Gastroesophageal sphincter (tissue), 3 donors: ENCODE measurements at regions not wholly inside any gene's neighbourhood (a gene's known extent, or its start where the extent isn't known, plus 50 kb on each side); places are given as distances from the start of the nearest gene placed in this dataset.

Experiments
- POLR2A ChIP-seq, 2 donors: fragments of 450-650 bp; IDR thresholded peaks; one replicate each; pipeline ENCODE4 v1.6.1; 2017; ENCODE audit warnings: antibody characterized with exemption in 2 of 2, mild to moderate bottlenecking in 2 of 2, moderate library complexity in 1 of 2
- POLR2AphosphoS5 ChIP-seq: sonication (generic); formaldehyde crosslinking; IDR thresholded peaks from one replicate; pipeline ENCODE4 v1.6.1; 2017; ENCODE audit warnings: antibody characterized with exemption
- TF ChIP-seq, protein P1 (sequence below), 4 experiments: fragments of 200-600 bp in 2 of 4; fragments of 450-650 bp in 2 of 4; sonication (generic) in 1 of 4; IDR thresholded peaks; one replicate each; pipeline ENCODE4 v1.5.1; 2017 to 2019; ENCODE audit warnings: antibody characterized with exemption in 4 of 4, mild to moderate bottlenecking in 2 of 4, moderate library complexity in 2 of 4

DNA sequence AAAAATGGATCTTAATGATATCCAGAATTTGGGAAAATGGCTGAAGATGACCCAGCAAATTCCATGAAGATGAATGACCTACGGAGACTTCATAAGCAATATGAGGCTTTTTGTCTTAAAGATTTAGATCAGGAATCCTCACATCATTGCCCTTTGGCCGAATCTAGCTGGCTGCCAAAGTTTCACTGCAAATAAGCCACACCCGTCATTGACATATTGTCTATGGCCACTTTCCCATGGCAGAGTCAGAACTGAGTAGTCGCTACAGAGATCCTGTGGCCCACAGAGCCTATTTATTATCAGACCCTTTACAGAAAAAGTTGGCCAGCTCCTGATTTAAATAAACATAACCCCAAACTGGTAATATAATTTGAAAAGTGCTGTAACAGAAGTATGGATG lies 307.4 kb upstream of the RARB start:
- TF ChIP-seq, protein P1, sequence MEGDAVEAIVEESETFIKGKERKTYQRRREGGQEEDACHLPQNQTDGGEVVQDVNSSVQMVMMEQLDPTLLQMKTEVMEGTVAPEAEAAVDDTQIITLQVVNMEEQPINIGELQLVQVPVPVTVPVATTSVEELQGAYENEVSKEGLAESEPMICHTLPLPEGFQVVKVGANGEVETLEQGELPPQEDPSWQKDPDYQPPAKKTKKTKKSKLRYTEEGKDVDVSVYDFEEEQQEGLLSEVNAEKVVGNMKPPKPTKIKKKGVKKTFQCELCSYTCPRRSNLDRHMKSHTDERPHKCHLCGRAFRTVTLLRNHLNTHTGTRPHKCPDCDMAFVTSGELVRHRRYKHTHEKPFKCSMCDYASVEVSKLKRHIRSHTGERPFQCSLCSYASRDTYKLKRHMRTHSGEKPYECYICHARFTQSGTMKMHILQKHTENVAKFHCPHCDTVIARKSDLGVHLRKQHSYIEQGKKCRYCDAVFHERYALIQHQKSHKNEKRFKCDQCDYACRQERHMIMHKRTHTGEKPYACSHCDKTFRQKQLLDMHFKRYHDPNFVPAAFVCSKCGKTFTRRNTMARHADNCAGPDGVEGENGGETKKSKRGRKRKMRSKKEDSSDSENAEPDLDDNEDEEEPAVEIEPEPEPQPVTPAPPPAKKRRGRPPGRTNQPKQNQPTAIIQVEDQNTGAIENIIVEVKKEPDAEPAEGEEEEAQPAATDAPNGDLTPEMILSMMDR (IDR thresholded peaks at IDR 0.05), result no peak
- no peak for TF ChIP-seq POLR2AphosphoS5
- no peak for TF ChIP-seq POLR2A (IDR thresholded peaks at IDR 0.05)
